ENCODE measurements at regions not wholly inside any gene's neighbourhood (a gene's known extent, or its start where the extent isn't known, plus 50 kb on each side); places are given as distances from the start of the nearest gene placed in this dataset.

GRCh38 chr16:51508490-51509212 is 357.6 kb upstream of the SALL1 start:
- H3K36me3 ChIP-seq (ENCODE audit: control insufficient read depth, insufficient read depth, low read length): no peaks in the 10 kb centered on the region
- peaks cover 2% of the 10 kb centered on the region for H3K9me3 ChIP-seq (ENCODE audit: control insufficient read depth, insufficient read depth, low read length)
- H3K27me3 ChIP-seq (ENCODE audit: control insufficient read depth, insufficient read depth, low read length): no peaks in the 10 kb centered on the region
- no peak overlapping the region for H3K27ac ChIP-seq (ENCODE audit: low read length)
- H3K36me3 Mint-ChIP-seq: no peaks in the 10 kb centered on the region
- no peak overlapping the region for H3K4me3 ChIP-seq (ENCODE audit: low read length)
- no peaks in the 10 kb centered on the region for H3K4me1 ChIP-seq (ENCODE audit: control insufficient read depth, insufficient read depth, low read length)
- no peak overlapping the region for H3K4me3 Mint-ChIP-seq
- TF ChIP-seq, protein P1, sequence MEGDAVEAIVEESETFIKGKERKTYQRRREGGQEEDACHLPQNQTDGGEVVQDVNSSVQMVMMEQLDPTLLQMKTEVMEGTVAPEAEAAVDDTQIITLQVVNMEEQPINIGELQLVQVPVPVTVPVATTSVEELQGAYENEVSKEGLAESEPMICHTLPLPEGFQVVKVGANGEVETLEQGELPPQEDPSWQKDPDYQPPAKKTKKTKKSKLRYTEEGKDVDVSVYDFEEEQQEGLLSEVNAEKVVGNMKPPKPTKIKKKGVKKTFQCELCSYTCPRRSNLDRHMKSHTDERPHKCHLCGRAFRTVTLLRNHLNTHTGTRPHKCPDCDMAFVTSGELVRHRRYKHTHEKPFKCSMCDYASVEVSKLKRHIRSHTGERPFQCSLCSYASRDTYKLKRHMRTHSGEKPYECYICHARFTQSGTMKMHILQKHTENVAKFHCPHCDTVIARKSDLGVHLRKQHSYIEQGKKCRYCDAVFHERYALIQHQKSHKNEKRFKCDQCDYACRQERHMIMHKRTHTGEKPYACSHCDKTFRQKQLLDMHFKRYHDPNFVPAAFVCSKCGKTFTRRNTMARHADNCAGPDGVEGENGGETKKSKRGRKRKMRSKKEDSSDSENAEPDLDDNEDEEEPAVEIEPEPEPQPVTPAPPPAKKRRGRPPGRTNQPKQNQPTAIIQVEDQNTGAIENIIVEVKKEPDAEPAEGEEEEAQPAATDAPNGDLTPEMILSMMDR (IDR thresholded peaks at IDR 0.05): no peak
- DNase-seq (no peak), ATAC-seq (no peak)
- H3K27me3 Mint-ChIP-seq (ENCODE audit: low read depth in 2 of 2): no peaks in the 10 kb centered on the region
- intact Hi-C loops (cut with micrococcal nuclease): no loop called here
- H3K9me3 Mint-ChIP-seq: peaks cover 4 to 10% of the 10 kb centered on the region in 2 donors
- 77% methylated on average over 2 of the region's 4 CpGs for WGBS (ENCODE audit: insufficient coverage)
- H3K27ac Mint-ChIP-seq: no peak overlapping the region
- H3K4me1 Mint-ChIP-seq: no peaks in the 10 kb centered on the region

DNA sequence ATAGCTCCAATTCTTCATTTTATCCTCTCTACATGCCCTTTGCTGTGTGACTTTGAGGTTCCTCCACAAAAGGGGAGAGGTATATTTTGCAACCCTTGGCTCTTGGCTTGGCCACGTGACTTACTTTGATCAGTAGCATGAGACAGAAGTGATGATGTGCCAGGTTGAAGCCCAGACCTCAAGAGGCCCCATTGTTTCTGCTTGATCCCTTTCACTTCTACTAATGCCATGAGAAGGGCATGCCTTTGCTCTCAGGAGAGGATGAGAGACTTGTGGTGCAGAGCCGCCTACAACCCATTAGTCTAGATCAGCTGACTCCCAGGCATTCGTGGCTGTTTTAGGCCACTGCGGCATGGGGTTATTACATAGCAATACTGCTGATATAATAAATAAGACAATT is 356.2 kb upstream of the SALL1 start:
- H3K27me3 Mint-ChIP-seq (ENCODE audit: low read depth in 2 of 2): no peaks in the 10 kb centered on the region
- H3K27me3 ChIP-seq (ENCODE audit: control insufficient read depth, insufficient read depth, low read length): no peaks in the 10 kb centered on the region
- peaks cover 4% of the 10 kb centered on the region for H3K9me3 ChIP-seq (ENCODE audit: control insufficient read depth, insufficient read depth, low read length)
- H3K27ac Mint-ChIP-seq: no peak overlapping the region
- no peaks in the 10 kb centered on the region for H3K36me3 Mint-ChIP-seq
- no peaks in the 10 kb centered on the region for H3K36me3 ChIP-seq (ENCODE audit: control insufficient read depth, insufficient read depth, low read length)
- 36% methylated on average over 1 of the region's 4 CpGs for WGBS (ENCODE audit: insufficient coverage)
- no peak overlapping the region for H3K4me3 ChIP-seq (ENCODE audit: low read length)
- DNase-seq (no peak), ATAC-seq (no peak)
- H3K9me3 Mint-ChIP-seq: peaks cover 4 to 6% of the 10 kb centered on the region in 2 donors
- no peaks in the 10 kb centered on the region for H3K4me1 ChIP-seq (ENCODE audit: control insufficient read depth, insufficient read depth, low read length)
- TF ChIP-seq, protein P1 (IDR thresholded peaks at IDR 0.05): no peak
- H3K4me3 Mint-ChIP-seq: no peak overlapping the region
- intact Hi-C loops (cut with micrococcal nuclease): no loop called here
- H3K4me1 Mint-ChIP-seq: no peaks in the 10 kb centered on the region
- H3K27ac ChIP-seq (ENCODE audit: low read length): no peak overlapping the region

- 69% methylated on average over 1 of the region's 1 CpG for WGBS (ENCODE audit: insufficient coverage)
- H3K9me3 ChIP-seq (ENCODE audit: control insufficient read depth, insufficient read depth, low read length): peaks cover 5% of the 10 kb centered on the region
- no peak for DNase-seq
- no peak overlapping the region for H3K27ac Mint-ChIP-seq
- no peaks in the 10 kb centered on the region for H3K27me3 Mint-ChIP-seq (ENCODE audit: low read depth in 2 of 2)
- H3K4me3 ChIP-seq (ENCODE audit: low read length): no peak overlapping the region
- no peaks in the 10 kb centered on the region for H3K36me3 ChIP-seq (ENCODE audit: control insufficient read depth, insufficient read depth, low read length)
- no peak for ATAC-seq
- no peaks in the 10 kb centered on the region for H3K4me1 ChIP-seq (ENCODE audit: control insufficient read depth, insufficient read depth, low read length)
- TF ChIP-seq, protein P1 (IDR thresholded peaks at IDR 0.05): no peak
- H3K4me1 Mint-ChIP-seq: no peaks in the 10 kb centered on the region
- H3K4me3 Mint-ChIP-seq: no peak overlapping the region
- no peak overlapping the region for H3K27ac ChIP-seq (ENCODE audit: low read length)
- no peaks in the 10 kb centered on the region for H3K27me3 ChIP-seq (ENCODE audit: control insufficient read depth, insufficient read depth, low read length)
- H3K9me3 Mint-ChIP-seq: peaks cover 5 to 7% of the 10 kb centered on the region in 2 donors
- intact Hi-C loops (cut with micrococcal nuclease): no loop called here
- H3K36me3 Mint-ChIP-seq: no peaks in the 10 kb centered on the region
These were observed 349.2 kb upstream of the SALL1 start for GRCh38 chr16:51500306-51500705.
